Ovary (tissue), 7 donors: ENCODE measurements at regions not wholly inside any gene's neighbourhood (a gene's known extent, or its start where the extent isn't known, plus 50 kb on each side); places are given as distances from the start of the nearest gene placed in this dataset.

Source experiments
- DNase-seq, 5 donors: peaks; one replicate each; pipeline ENCODE4 v3.0.0-alpha.2; 2019 to 2020
- H3K27ac ChIP-seq, 2 donors: fragments of 200-600 bp; one replicate each; pipeline versions ENCODE4 v1.5.1 to v1.8.0; 2019 to 2022
- H3K27me3 ChIP-seq: fragments of 200-600 bp; one replicate; pipeline ENCODE4 v1.8.0; 2022
- H3K36me3 ChIP-seq: fragments of 200-600 bp; sonication (generic); one replicate; pipeline ENCODE4 v1.5.1; 2019
- H3K4me1 ChIP-seq: one replicate; pipeline ENCODE4 v1.8.1; 2013; ENCODE audit warnings: mild to moderate bottlenecking, moderate library complexity; ENCODE audit not compliant: insufficient read depth
- H3K4me3 ChIP-seq: fragments of 200-600 bp; sonication (generic); one replicate; pipeline ENCODE4 v1.5.1; 2017
- H3K9me3 ChIP-seq, 2 donors: fragments of 200-600 bp in 1 of 2; sonication (generic) in 1 of 2; one replicate each; pipeline versions ENCODE4 v1.5.1 to v1.8.1; 2013 to 2019; ENCODE audit warnings: mild to moderate bottlenecking in 1 of 2, moderate library complexity in 1 of 2
- EP300 ChIP-seq: sonication (generic); formaldehyde crosslinking; IDR thresholded peaks from one replicate; pipeline ENCODE4 v1.6.1; 2017; ENCODE audit warnings: antibody characterized with exemption
- POLR2A ChIP-seq: fragments of 450-650 bp; IDR thresholded peaks from one replicate; pipeline ENCODE4 v1.6.1; 2017; ENCODE audit warnings: antibody characterized with exemption, mild to moderate bottlenecking, moderate library complexity
- WGBS, 3 donors: extraction: QIAGEN DNeasy Blood & Tissue Kit in 1 of 3; methylation state at CpG; one replicate each; pipeline versions ENCODE4 v1.1.5 to v1.1.7; 2013 to 2017; 5-methylcytosine and 5-hydroxymethylcytosine counted together
- intact Hi-C, 4 donors: fragments of 100-400 bp; cut with DNase I; formaldehyde crosslinking; loops; one replicate each; pipeline versions ENCODE4 v1.11.0 to v1.15.1; 2022 to 2023
- TF ChIP-seq, protein P1 (sequence below), 3 donors: fragments of 450-650 bp in 2 of 3; fragments of 200-600 bp in 1 of 3; IDR thresholded peaks; one replicate each; pipeline versions ENCODE4 v1.5.1 to v1.8.0; 2016 to 2022; ENCODE audit warnings: antibody characterized with exemption in 3 of 3, mild to moderate bottlenecking in 1 of 3
- donor health status: DM: no; HTN: no; CAD: no; lungs with moderate emphysema.
- donor health status: DM: no; HTN: no; CAD: no.
- donor health status: Bipolar disorder and iron deficiency.
- donor health status: DM: no; HTN: no; CAD: no.
- donor health status: DM: yes; HTN: yes; CAD: no.

DNA sequence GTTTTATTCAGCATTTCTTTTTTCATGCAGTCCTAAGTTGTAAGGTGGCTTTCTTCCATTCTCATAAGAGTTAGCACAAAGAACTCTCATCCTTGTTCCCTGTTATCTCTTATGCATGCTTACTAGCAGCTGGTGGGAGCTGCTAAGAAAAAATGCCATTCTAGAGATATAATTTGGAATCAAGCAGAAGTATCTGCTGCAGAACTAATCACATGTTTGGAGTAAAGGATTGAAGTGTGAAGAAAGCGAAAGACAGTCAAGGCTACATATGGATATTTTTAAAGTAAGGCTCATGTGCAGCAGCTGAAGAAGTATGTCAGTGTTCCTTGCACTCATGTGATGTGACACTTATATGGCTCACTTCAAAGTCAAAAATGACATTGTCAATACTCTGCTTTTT lies 116.2 kb upstream of the PCED1B start:
- no peak overlapping the region for H3K4me3 ChIP-seq
- no peaks in the 10 kb centered on the region for H3K36me3 ChIP-seq
- DNase-seq: no peak
- TF ChIP-seq POLR2A (no peak), EP300 (no peak)
- TF ChIP-seq, protein P1, sequence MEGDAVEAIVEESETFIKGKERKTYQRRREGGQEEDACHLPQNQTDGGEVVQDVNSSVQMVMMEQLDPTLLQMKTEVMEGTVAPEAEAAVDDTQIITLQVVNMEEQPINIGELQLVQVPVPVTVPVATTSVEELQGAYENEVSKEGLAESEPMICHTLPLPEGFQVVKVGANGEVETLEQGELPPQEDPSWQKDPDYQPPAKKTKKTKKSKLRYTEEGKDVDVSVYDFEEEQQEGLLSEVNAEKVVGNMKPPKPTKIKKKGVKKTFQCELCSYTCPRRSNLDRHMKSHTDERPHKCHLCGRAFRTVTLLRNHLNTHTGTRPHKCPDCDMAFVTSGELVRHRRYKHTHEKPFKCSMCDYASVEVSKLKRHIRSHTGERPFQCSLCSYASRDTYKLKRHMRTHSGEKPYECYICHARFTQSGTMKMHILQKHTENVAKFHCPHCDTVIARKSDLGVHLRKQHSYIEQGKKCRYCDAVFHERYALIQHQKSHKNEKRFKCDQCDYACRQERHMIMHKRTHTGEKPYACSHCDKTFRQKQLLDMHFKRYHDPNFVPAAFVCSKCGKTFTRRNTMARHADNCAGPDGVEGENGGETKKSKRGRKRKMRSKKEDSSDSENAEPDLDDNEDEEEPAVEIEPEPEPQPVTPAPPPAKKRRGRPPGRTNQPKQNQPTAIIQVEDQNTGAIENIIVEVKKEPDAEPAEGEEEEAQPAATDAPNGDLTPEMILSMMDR (IDR thresholded peaks at IDR 0.05): no peak
- intact Hi-C loops: no loop called here
- no peaks in the 10 kb centered on the region for H3K4me1 ChIP-seq
- no peaks in the 10 kb centered on the region for H3K27me3 ChIP-seq
- no peak overlapping the region for H3K27ac ChIP-seq
- H3K9me3 ChIP-seq: no peaks in the 10 kb centered on the region
- 45 to 73% (median 49%) methylated on average over 1 of the region's 1 CpG for WGBS, 3 donors

DNA sequence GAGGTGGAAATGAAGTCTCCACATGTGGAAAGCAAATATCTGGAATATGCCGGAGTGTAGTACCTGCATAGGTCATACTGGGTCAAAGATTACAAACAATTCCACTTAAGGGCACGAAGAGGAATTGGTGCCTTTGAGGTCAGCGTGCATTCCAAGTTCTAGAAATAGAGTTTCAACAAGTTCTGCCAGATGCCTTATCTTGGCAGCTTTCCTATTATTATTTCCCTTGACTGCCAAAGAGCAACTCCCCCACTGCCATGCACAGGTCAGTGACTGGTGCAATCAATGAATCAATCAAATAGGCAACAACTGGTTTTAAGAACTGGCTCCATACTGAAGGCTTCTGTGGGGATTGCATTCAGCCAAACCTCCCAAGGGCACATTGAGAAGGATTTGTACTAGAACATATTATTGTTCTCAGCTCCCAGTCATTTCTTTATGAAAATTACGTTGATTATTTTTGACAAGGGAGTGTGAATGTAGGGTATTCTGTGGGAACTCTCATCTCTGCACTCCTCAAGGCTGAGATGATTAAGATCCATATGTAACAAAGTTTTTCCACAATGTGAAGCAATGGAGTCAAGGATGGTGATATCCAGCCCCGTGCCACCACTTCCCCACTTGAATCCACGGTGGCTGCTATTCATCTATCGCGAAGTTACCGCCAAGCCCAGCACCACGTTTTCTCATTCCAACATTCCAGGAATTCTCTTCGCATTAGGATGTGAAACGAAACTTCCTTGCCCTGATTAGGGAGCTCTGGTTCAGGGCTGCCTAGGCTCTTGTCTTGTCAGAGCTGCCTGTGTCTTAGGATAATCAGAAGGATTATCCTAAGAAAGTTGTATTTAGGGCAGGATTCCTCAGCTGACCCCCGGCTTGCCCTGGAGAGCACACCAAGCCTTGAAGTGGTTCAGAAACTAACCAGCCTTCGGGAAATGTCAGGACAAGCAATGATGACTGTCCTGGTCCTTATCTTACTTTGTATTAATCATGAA lies 115.1 kb upstream of the PCED1B start:
- H3K27me3 ChIP-seq: no peaks in the 10 kb centered on the region
- H3K4me1 ChIP-seq: no peaks in the 10 kb centered on the region
- H3K36me3 ChIP-seq: no peaks in the 10 kb centered on the region
- TF ChIP-seq, protein P1 (IDR thresholded peaks at IDR 0.05): no peak
- no peak for TF ChIP-seq POLR2A
- H3K27ac ChIP-seq: no peak overlapping the region
- H3K4me3 ChIP-seq: no peak overlapping the region
- DNase-seq: no peak
- 14 to 18% (median 17%) methylated on average over 14 of the region's 14 CpGs for WGBS, 3 donors
- no peaks in the 10 kb centered on the region for H3K9me3 ChIP-seq
- intact Hi-C loops: no loop called here

DNA sequence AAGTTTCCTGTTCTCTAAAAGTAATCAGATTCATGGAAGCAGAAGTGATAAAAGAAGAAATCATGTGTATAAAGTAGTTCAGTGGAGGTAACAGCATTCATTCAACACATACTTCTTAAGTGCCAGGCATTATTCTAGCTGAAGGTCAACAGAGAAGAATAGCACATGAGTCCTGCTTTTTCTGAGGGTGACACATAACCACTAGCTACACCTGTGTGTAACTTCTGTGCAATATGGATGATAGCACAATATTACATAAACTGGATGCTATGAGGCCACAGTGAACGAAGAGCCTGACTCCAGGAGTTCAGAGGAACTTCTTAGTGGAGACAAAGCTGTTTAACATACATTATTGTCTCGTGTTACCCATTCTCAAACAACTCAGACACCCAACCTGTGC lies 114.3 kb upstream of the PCED1B start:
- H3K9me3 ChIP-seq: no peaks in the 10 kb centered on the region
- no peaks in the 10 kb centered on the region for H3K36me3 ChIP-seq
- no peak overlapping the region for H3K27ac ChIP-seq
- TF ChIP-seq, protein P1 (IDR thresholded peaks at IDR 0.05): no peak
- TF ChIP-seq EP300 (no peak), POLR2A (no peak)
- no peak for DNase-seq
- no peaks in the 10 kb centered on the region for H3K27me3 ChIP-seq
- H3K4me3 ChIP-seq: no peak overlapping the region
- H3K4me1 ChIP-seq: no peaks in the 10 kb centered on the region
- intact Hi-C loops: no loop called here
- 80 to 91% (median 88%) methylated on average over 2 of the region's 2 CpGs for WGBS, 3 donors

DNA sequence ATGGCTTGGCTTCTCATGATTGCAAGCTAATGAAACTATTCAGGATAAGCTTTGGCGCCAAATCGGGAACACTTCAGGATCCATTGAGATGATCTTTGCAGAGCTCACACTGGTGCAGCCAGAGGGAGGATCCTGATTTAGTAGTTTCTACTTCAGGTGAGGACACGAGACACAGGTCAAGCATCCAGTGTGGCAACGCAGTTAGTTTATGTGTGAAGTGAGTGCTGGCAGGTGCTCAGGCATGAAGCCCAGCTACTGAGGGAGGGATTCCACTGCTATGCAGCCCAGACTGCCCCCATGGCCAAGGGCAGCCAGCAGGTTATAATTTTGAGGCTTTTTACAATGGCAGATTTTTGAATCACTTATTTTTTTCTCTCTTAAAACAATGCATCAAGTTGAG lies 113.5 kb upstream of the PCED1B start:
- no peak overlapping the region for H3K4me3 ChIP-seq
- 70 to 83% (median 73%) methylated on average over 4 of the region's 4 CpGs for WGBS, 3 donors
- TF ChIP-seq EP300 (no peak), POLR2A (no peak)
- TF ChIP-seq, protein P1 (IDR thresholded peaks at IDR 0.05): no peak
- H3K27ac ChIP-seq: no peak overlapping the region
- no peaks in the 10 kb centered on the region for H3K27me3 ChIP-seq
- no peak for DNase-seq
- no peaks in the 10 kb centered on the region for H3K36me3 ChIP-seq
- intact Hi-C loops: no loop called here
- no peaks in the 10 kb centered on the region for H3K9me3 ChIP-seq
- no peaks in the 10 kb centered on the region for H3K4me1 ChIP-seq
